ENCODE measurements at regions not wholly inside any gene's neighbourhood (a gene's known extent, or its start where the extent isn't known, plus 50 kb on each side); places are given as distances from the start of the nearest gene placed in this dataset.

DNA sequence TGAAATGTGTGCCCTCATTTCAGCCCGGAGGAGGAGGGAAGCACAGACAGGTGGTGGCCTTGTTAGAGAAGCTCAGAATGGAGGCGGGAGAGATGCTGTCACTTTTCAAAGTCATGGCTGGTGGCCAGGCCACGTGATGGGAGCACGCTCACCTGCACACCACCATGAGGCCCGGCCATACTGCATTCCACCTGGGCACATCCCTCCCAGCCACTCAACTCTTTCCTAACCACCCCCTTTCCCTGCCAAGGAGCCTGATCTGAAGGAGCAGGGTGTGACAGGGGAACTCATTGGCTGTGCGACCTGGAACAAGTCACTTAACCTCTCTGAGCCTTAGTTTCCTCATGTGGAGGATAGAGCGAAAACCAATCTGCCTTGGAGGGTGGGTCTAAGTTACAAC is 364.5 kb downstream of the CTTN start:
- Histone ChIP-seq H3K4me2 (no peak overlapping the region), H2AFZ (no peak overlapping the region), H3K4me3 (no peak overlapping the region), H3K4me1 (ENCODE audit: insufficient read depth) (no peaks in the 10 kb centered on the region), H3K9me2 (ENCODE audit: insufficient read depth) (no peaks in the 10 kb centered on the region), H4K20me1 (replicated peaks; ENCODE audit: insufficient read depth) (no peaks in the 10 kb centered on the region), H3F3A (replicated peaks; ENCODE audit: low read depth) (no peaks in the 10 kb centered on the region), H3K79me2 (replicated peaks; ENCODE audit: insufficient read depth) (no peaks in the 10 kb centered on the region), H3K36me3 (ENCODE audit: insufficient read depth) (no peaks in the 10 kb centered on the region), H3K27ac (ENCODE audit: low read depth) (no peak overlapping the region), H3K27me3 (ENCODE audit: insufficient read depth) (no peaks in the 10 kb centered on the region)
- no peak for TF ChIP-seq ZNF331 (CRISPR knock-in tag; IDR thresholded peaks at IDR 0.05; ENCODE audit: low read depth)
- TF ChIP-seq ZNF114 (CRISPR knock-in tag; IDR thresholded peaks at IDR 0.05): no peak
- no peak for TF ChIP-seq EZH2phosphoT487 (IDR thresholded peaks at IDR 0.05; ENCODE audit: unreplicated experiment)
- TF ChIP-seq EZH2 (IDR thresholded peaks at IDR 0.05; ENCODE audit: low read depth, unreplicated experiment): no peak
- TF ChIP-seq NANOG (IDR thresholded peaks at IDR 0.05; ENCODE audit: borderline replicate concordance): no peak
- TF ChIP-seq REST (IDR thresholded peaks at IDR 0.05; ENCODE audit: unreplicated experiment): no peak
- TF ChIP-seq, protein P1, sequence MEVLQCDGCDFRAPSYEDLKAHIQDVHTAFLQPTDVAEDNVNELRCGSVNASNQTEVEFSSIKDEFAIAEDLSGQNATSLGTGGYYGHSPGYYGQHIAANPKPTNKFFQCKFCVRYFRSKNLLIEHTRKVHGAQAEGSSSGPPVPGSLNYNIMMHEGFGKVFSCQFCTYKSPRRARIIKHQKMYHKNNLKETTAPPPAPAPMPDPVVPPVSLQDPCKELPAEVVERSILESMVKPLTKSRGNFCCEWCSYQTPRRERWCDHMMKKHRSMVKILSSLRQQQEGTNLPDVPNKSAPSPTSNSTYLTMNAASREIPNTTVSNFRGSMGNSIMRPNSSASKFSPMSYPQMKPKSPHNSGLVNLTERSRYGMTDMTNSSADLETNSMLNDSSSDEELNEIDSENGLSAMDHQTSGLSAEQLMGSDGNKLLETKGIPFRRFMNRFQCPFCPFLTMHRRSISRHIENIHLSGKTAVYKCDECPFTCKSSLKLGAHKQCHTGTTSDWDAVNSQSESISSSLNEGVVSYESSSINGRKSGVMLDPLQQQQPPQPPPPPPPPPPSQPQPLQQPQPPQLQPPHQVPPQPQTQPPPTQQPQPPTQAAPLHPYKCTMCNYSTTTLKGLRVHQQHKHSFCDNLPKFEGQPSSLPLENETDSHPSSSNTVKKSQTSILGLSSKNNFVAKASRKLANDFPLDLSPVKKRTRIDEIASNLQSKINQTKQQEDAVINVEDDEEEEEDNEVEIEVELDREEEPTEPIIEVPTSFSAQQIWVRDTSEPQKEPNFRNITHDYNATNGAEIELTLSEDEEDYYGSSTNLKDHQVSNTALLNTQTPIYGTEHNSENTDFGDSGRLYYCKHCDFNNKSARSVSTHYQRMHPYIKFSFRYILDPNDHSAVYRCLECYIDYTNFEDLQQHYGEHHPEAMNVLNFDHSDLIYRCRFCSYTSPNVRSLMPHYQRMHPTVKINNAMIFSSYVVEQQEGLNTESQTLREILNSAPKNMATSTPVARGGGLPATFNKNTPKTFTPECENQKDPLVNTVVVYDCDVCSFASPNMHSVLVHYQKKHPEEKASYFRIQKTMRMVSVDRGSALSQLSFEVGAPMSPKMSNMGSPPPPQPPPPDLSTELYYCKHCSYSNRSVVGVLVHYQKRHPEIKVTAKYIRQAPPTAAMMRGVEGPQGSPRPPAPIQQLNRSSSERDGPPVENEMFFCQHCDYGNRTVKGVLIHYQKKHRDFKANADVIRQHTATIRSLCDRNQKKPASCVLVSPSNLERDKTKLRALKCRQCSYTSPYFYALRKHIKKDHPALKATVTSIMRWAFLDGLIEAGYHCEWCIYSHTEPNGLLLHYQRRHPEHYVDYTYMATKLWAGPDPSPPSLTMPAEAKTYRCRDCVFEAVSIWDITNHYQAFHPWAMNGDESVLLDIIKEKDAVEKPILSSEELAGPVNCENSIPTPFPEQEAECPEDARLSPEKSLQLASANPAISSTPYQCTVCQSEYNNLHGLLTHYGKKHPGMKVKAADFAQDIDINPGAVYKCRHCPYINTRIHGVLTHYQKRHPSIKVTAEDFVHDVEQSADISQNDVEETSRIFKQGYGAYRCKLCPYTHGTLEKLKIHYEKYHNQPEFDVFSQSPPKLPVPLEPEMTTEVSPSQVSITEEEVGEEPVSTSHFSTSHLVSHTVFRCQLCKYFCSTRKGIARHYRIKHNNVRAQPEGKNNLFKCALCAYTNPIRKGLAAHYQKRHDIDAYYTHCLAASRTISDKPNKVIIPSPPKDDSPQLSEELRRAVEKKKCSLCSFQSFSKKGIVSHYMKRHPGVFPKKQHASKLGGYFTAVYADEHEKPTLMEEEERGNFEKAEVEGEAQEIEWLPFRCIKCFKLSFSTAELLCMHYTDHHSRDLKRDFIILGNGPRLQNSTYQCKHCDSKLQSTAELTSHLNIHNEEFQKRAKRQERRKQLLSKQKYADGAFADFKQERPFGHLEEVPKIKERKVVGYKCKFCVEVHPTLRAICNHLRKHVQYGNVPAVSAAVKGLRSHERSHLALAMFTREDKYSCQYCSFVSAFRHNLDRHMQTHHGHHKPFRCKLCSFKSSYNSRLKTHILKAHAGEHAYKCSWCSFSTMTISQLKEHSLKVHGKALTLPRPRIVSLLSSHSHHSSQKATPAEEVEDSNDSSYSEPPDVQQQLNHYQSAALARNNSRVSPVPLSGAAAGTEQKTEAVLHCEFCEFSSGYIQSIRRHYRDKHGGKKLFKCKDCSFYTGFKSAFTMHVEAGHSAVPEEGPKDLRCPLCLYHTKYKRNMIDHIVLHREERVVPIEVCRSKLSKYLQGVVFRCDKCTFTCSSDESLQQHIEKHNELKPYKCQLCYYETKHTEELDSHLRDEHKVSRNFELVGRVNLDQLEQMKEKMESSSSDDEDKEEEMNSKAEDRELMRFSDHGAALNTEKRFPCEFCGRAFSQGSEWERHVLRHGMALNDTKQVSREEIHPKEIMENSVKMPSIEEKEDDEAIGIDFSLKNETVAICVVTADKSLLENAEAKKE (CRISPR knock-in tag; IDR thresholded peaks at IDR 0.05): no peak
- TF ChIP-seq CTCF (conservative IDR thresholded peaks at IDR 0.05; ENCODE audit: low read depth in 2 of 2): no peak
- no peak for ATAC-seq
- H3K4me3 Mint-ChIP-seq: no peak overlapping the region
- peaks cover 20% of the 10 kb centered on the region for H3K27me3 Mint-ChIP-seq (ENCODE audit: insufficient read depth, low read depth, poor library complexity)
- H3K9me3 Mint-ChIP-seq: peaks cover 16% of the 10 kb centered on the region
- peaks cover 45% of the 10 kb centered on the region for H3K36me3 Mint-ChIP-seq (ENCODE audit: low read depth)
- H3K4me1 Mint-ChIP-seq: peaks cover 16% of the 10 kb centered on the region; the same call in 2 of the 3 replicates
- no peak overlapping the region for H3K27ac Mint-ChIP-seq
- DNase-seq (ENCODE audit: low spot score): no peak

All from GM23338 (cell line).